ENCODE measurements at regions not wholly inside any gene's neighbourhood (a gene's known extent, or its start where the extent isn't known, plus 50 kb on each side); places are given as distances from the start of the nearest gene placed in this dataset.

GRCh38 chr3:182605882-182606611 is 187.3 kb upstream of the ATP11B start:
- no peaks in the 10 kb centered on the region for H3K4me1 ChIP-seq (ENCODE audit: control insufficient read depth in 1 of 2, low read depth in 2 of 2)
- ATAC-seq (ENCODE audit: insufficient number of reproducible peaks, low FRiP score, low read depth) (no peak), DNase-seq (ENCODE audit: low spot score) (no peak)
- no peaks in the 10 kb centered on the region for H3K36me3 ChIP-seq
- no peak overlapping the region for H3K4me3 ChIP-seq
- no peaks in the 10 kb centered on the region for H3K27me3 ChIP-seq (replicated peaks; ENCODE audit: insufficient read depth)
- H3K27ac ChIP-seq: no peak overlapping the region
- TF ChIP-seq, protein P1, sequence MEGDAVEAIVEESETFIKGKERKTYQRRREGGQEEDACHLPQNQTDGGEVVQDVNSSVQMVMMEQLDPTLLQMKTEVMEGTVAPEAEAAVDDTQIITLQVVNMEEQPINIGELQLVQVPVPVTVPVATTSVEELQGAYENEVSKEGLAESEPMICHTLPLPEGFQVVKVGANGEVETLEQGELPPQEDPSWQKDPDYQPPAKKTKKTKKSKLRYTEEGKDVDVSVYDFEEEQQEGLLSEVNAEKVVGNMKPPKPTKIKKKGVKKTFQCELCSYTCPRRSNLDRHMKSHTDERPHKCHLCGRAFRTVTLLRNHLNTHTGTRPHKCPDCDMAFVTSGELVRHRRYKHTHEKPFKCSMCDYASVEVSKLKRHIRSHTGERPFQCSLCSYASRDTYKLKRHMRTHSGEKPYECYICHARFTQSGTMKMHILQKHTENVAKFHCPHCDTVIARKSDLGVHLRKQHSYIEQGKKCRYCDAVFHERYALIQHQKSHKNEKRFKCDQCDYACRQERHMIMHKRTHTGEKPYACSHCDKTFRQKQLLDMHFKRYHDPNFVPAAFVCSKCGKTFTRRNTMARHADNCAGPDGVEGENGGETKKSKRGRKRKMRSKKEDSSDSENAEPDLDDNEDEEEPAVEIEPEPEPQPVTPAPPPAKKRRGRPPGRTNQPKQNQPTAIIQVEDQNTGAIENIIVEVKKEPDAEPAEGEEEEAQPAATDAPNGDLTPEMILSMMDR (IDR thresholded peaks at IDR 0.05): no peak
- no peaks in the 10 kb centered on the region for H3K9me3 ChIP-seq

GRCh38 chr3:182606905-182607504 is 186.3 kb upstream of the ATP11B start:
- H3K9me3 ChIP-seq: no peaks in the 10 kb centered on the region
- DNase-seq (ENCODE audit: low spot score): no peak
- H3K36me3 ChIP-seq: no peaks in the 10 kb centered on the region
- no peak for ATAC-seq (ENCODE audit: insufficient number of reproducible peaks, low FRiP score, low read depth)
- TF ChIP-seq, protein P1 (IDR thresholded peaks at IDR 0.05): no peak
- H3K27me3 ChIP-seq (replicated peaks; ENCODE audit: insufficient read depth): no peaks in the 10 kb centered on the region
- no peak overlapping the region for H3K4me3 ChIP-seq
- H3K4me1 ChIP-seq (ENCODE audit: control insufficient read depth in 1 of 2, low read depth in 2 of 2): no peaks in the 10 kb centered on the region
- no peak overlapping the region for H3K27ac ChIP-seq

DNA sequence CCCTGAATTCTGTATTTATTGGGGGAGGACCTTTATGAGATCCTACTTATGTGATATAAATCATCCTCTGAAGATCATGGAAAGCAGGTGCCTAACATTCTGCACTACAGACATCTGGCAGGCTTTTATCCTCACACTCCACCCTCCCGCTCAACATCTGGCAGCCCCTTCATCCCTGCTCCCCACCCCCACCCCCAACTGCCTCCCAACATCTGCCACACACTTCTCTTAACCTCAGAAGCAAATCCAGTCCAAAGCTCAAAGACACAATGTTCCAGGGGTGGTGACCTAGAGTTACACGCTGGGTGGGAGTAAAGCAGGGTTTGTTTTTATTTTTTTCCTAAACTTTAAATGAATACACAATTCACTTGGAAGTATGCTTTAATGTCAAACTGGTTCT is 184.5 kb upstream of the ATP11B start:
- no peak for DNase-seq (ENCODE audit: low spot score)
- no peak for ATAC-seq (ENCODE audit: insufficient number of reproducible peaks, low FRiP score, low read depth)
- Histone ChIP-seq H3K27me3 (replicated peaks; ENCODE audit: insufficient read depth) (no peaks in the 10 kb centered on the region), H3K27ac (no peak overlapping the region), H3K36me3 (no peaks in the 10 kb centered on the region), H3K4me3 (no peak overlapping the region), H3K9me3 (no peaks in the 10 kb centered on the region), H3K4me1 (ENCODE audit: control insufficient read depth in 1 of 2, low read depth in 2 of 2) (no peaks in the 10 kb centered on the region)
- TF ChIP-seq, protein P1 (IDR thresholded peaks at IDR 0.05): no peak

DNA sequence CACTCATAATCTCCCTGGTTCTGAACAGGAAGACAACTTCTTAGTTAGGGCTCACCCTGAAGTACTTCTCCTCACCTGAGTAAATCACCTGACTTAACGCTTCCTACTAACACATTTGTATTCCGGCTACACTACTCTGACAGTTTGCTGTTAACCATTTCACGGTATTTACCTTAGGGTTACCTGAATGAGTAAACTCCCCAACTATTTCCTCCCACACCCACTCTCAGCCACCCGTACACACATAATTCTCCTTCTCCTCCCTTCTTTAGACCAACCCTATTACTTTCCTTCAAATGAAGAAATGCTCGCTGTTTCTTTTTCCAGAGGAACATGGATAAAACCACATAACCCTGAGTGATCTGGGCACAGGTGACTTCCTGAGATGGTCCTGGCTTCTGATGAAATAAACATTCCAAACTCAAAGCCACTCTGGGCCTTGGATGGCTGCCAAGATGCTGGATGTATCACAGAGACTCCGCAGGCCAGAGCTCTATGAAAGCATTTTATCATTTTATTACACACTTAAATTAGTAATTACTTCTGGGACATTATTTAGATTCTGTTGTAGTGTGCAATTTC is 183.6 kb upstream of the ATP11B start:
- H3K27me3 ChIP-seq (replicated peaks; ENCODE audit: insufficient read depth): no peaks in the 10 kb centered on the region
- ATAC-seq (ENCODE audit: insufficient number of reproducible peaks, low FRiP score, low read depth): no peak

GRCh38 chr3:182612332-182612731 is 181.0 kb upstream of the ATP11B start:
- Histone ChIP-seq H3K9me3 (no peaks in the 10 kb centered on the region), H3K27me3 (replicated peaks; ENCODE audit: insufficient read depth) (no peaks in the 10 kb centered on the region), H3K4me1 (ENCODE audit: control insufficient read depth in 1 of 2, low read depth in 2 of 2) (no peaks in the 10 kb centered on the region), H3K27ac (no peak overlapping the region), H3K36me3 (no peaks in the 10 kb centered on the region), H3K4me3 (no peak overlapping the region)
- ATAC-seq (ENCODE audit: insufficient number of reproducible peaks, low FRiP score, low read depth) (no peak), DNase-seq (ENCODE audit: low spot score) (no peak)
- TF ChIP-seq, protein P1 (IDR thresholded peaks at IDR 0.05): no peak

More for the DNA sequence above, 183.6 kb upstream of the ATP11B start:
- Histone ChIP-seq H3K4me3 (no peak overlapping the region), H3K27ac (no peak overlapping the region), H3K4me1 (ENCODE audit: control insufficient read depth in 1 of 2, low read depth in 2 of 2) (no peaks in the 10 kb centered on the region), H3K36me3 (no peaks in the 10 kb centered on the region), H3K9me3 (no peaks in the 10 kb centered on the region)
- TF ChIP-seq, protein P1 (IDR thresholded peaks at IDR 0.05): no peak
- DNase-seq (ENCODE audit: low spot score): no peak
